GM20431 (cell line): ENCODE measurements at regions not wholly inside any gene's neighbourhood (a gene's known extent, or its start where the extent isn't known, plus 50 kb on each side); places are given as distances from the start of the nearest gene placed in this dataset.
"Not testable (repeated sequence)": the region's sequence is repeated elsewhere in the genome, so short reads cannot be mapped to it uniquely, and the experiment has no call there.

Experiments used
- in situ Hi-C: fragments of 300-500 bp; cut with MseI, MboI; formaldehyde crosslinking; loops from one replicate; pipeline ENCODE4 v1.15.0; 2020; ENCODE audit warnings: low sequenced_read_pairs; ENCODE audit not compliant: unreplicated experiment

DNA sequence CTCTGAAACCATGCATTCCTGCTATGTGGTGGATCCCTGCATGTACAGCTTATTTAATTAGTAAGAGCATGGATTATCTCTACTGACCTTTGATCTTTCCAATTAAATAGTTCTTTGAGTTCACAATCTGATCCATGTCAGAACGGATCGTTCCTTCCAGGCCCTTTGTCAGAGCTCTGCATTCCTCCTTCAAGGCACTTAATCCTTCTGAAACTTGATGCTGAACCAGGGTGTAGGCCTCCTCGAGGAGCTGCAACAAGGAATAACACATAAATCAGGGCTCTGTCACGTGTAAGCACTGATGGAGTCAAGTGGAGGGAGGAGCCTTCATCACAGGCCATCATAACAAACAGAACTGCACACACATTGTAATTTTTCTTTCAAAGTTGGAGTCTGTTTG lies 68.4 kb upstream of the EDEM3 start:
- in situ Hi-C loops = no loop called here

DNA sequence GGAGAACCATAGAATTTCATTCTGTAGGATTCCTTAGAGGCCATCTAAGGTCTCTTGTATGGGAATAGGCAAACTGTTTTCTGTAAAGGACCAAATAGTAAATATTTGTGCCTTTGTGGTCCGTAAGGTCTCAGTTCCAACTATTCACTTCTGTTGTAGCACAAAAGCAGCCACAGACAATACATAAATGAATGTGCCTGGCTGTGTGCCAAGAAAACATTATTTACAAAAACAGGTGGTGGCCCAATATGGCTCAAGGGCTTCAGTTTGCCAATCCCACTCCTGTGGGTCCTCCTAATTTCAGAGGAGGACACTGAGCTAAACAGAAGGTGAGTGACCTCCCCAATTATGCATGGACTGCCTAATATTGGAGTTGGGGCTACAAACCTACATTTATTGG lies 67.6 kb upstream of the EDEM3 start:
- in situ Hi-C loops = no loop called here

DNA sequence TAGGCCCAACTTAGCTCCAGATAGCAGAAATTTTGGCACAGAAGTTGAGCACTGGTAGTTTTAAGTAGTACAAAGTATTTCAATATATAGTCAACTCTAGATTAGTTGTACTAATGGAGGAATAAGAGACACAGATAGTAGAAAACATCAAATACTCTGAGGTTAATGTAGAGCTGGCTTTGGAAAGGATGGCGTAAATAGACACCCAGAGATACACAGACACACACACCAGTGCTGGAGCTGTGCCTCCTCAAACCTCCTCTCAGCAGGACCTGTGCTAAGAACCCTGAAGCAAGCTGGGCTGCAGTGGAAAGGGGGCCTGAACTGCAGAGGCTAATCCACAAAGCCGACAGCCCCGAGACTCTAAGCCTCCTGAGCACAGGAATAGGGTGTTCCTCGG lies 67.0 kb upstream of the EDEM3 start:
- in situ Hi-C loops = no loop called here

DNA sequence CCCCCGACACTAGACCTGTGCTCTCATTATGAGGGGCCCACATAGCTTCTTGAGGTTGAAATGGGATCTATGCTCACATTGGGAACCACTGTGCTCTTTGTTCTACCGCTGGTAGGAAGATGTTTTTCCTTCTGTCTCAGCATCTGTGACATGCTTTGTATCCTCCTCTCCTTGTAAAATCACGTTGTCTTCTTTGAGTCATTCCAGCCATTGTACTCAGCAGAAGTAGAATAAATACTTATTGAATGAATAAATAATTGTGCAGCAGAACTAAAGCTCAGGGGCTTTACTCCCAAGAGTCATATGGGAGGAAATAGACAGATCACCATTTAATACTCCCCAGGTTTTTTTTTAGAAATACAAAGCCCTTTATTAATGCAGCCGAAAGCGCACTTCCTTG lies 66.3 kb upstream of the EDEM3 start:
- in situ Hi-C loops = no loop called here

DNA sequence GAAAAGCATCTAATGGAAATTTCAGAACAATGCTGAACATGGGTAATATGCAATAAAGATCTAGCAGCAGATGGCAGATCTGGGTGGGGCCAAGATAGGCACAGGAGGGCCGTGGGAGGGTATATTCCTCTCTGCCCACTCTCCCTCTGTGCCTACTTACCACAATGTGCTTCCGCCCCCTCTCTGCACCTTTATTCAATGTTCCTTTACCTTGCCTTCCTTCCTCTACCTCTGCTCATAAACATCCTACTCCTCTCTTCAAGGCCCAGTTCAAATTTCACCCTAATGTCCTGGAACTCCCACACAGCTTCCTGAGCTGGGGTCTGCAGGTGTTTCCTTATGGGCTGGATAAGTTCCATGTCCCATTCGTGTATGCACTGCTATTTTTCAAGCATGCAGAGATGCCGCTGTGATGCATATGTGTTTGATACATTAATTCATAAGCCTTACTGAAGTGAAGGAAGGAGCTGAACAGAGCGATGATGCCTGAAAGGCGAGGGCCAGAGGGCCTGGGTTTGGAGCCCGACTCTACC lies 65.6 kb upstream of the EDEM3 start:
- in situ Hi-C loops = no loop called here

DNA sequence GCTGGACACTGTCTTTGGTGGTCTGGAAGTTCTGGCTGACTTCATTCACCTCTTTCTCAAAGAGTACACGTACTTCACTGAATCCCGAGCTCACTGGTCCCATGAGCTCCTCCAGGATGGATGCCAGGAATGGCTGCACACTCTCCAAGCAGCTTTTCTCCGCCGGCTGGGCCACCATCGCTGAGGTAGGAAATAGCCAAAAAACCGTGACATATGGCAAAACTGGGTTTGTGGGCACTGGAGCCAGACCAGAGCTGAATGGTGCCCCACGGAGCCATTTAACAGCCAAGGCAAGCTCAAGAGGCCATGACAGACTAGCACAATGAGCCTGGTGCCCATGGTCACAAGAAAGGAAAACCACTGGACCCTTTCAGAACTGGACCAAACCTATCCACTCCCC lies 64.0 kb upstream of the EDEM3 start:
- in situ Hi-C loops = no loop called here

DNA sequence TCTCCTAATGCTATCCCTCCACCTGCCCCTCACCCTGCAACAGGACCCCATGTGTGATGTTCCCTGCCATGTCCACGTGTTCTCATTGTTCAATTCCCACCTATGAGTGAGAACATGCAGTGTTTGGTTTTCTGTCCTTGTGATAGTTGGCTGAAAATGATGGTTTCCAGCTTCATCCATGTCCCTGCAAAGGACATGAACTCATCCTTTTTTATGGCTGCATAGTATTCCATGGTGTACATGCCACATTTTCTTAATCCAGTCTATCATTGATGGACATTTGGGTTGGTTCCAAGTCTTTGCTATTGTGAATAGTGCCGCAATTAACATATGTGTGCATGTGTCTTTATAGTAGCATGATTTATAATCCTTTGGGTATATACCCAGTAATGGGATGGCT lies 62.3 kb upstream of the EDEM3 start:
- in situ Hi-C loops = not testable (repeated sequence)

DNA sequence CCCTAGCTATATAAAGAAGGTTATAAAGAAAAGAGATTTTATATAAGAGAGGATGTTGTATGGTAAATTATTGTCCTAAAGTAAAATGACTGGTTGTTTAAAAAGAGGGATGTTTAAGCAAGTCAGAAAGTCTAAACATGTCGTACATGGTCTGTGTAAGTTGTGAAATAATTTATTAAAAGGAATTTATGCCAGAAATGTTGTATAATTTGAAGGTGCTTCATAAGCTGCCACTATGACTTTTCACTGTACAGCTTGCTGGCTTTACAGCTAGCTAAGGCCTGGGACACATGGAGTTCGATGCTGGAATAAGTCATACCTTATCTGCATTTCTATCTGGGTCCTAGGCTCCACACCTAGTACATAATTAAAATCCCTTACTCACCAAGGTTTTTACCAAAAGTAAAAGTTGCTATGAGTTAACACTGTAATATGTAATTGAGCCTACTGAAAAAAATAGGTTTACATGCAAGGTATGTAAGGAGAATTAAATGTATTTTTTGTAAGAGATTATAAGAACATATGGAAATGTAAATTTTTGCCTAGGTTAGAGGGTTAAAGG lies 59.0 kb upstream of the EDEM3 start:
- in situ Hi-C loops = no loop called here

DNA sequence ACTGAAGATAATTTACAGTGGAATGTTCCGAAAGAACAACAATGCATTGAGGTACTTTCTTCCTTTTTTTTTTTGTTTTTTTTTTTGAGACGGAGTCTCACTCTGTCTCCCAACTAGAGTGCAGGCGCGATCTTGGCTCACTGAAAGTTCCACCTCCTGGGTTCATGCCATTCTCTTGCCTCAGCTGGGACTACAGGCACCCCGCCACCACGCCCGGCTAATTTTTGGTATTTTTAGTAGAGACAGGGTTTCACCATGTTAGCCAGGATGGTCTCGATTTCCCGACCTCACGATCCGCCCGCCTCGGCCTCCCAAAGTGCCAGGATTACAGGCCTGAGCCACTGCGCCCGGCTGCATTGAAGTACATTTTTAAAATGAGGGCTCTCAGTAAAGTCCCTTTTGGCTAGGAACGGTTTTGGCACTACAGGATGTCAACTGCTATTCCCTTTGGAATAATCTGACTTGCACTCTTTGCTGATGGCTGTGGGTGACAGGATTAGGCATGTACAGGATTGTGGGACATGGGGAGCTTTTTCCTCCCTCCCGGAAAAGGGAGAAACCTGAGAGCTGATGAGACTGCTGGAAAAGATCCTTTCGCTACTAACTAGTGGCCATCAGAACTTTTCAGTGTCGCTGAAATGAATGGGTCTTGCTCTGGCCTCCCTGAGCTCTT lies 56.9 kb upstream of the EDEM3 start:
- in situ Hi-C loops = no loop called here

DNA sequence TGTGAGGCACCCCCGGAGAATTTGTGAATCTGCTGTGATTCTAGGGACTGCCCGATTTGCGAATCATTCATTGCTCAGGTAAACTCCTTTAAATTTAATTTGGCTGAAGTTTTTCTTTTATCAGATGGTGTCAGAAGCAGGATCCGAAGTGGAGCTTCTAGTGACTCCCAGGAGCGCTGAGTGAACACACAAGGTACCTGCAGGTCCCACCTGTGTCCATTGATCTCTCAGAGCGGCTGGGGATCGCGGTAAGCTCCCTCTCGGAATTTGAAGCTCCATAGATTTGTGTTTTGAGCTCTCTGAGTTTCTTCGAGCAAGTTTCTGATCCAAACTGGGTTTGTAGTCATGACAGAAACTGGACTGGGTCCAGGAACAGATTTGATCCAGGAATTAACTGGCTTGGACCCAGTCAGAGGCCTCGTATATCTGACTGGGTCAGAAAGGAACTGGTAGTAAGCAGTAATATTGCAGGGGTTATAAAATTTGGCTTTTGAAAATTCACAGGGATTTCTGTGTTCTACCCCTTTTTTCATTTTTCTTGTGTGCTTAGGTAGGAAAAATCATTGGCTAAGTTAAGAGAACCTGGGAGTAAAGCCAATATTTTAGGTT lies 56.2 kb upstream of the EDEM3 start:
- in situ Hi-C loops = no loop called here

DNA sequence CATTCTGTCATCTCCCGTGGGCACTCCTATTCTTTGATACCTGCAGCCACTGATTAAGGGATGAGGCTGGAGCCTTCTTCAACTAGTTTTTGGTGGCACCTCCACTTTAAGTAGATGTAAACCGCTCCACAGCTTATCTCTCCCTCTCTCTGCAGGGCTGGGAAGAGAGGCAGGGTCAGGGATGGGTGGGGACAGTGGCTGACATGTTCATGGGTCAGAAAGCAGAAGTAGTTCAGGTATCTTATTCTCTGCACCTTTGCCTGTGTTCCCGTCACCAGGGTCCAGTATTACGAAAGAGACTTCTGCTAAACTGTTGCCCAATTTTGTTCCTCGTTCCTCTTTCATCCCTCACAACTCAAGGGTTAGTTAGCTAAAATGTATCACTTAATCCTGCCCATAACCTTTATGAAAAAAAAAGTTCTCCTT lies 51.7 kb upstream of the EDEM3 start:
- in situ Hi-C loops = loop anchor here (5.0 kb wide), 1 partner anchor 176 kb away; no protein-coding TSS in a partner anchor

DNA sequence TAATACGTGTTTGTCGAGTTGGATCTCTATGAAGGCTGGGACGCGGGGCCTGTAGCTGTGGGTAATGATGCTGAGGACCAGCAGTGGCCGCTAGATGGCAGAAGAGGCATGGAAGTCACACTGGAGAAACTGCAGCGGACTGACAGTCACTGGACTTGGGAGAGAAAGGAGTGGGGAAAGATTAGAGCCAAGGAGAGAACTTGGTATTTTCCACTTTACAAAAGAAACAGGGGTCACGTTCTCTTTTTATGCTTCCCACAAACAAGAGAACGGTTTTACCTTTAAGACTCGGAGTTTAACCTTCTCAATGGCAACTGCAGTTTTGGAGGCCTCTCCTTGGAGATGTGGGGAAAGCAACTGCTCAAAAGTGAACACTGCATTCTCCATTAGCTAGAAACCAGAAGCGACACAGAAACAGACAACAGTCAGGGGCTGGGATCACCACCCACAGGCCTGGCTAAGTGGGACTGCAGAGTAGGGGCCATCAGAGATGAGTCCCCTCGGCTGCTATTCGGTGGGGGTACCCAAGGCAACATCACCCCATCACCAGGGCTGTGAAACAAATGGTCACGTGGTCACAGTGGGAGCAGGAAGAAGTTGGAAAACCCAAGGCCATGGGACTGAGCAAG lies 51.1 kb upstream of the EDEM3 start:
- in situ Hi-C loops = loop anchor here (5.0 kb wide), 1 partner anchor 177 kb away; no protein-coding TSS in a partner anchor
